HepG2 (cell line): ENCODE measurements at regions not wholly inside any gene's neighbourhood (a gene's known extent, or its start where the extent isn't known, plus 50 kb on each side); places are given as distances from the start of the nearest gene placed in this dataset.

Experiments
- ATAC-seq: fragments of 200-7000 bp; cut with Tn5 transposase; 3 replicates; pipeline ENCODE4 v1.9.1; 2020; ENCODE audit warnings: mild to moderate bottlenecking, moderate library complexity
- BruUV-seq: library from RNA; stranded (reverse); fragments of 400-500 nt; replicated peaks from 2 replicates; lab custom pipeline; 2021; lab: Mats Ljungman, UMichigan
- CTCF ChIA-PET: fragments of 300-600 bp; formaldehyde crosslinking; extraction: SDS; loops from one replicate; lab custom pipeline; 2021; ENCODE audit warnings: low total read pairs, inconsistent platforms, low intra/inter-chr PET ratio; lab: Yijun Ruan, JAX
- POLR2A ChIA-PET: fragments of 350-600 bp; sonication (Branson Sonifier 250); formaldehyde crosslinking; loops from one replicate; lab custom pipeline; 2020; ENCODE audit warnings: antibody characterized with exemption, inconsistent platforms; lab: Yijun Ruan, JAX
- DNase-seq: peaks from one replicate; pipeline ENCODE4 v3.0.0-alpha.2; 2015; ENCODE audit warnings: low spot score
- FAIRE-seq: peaks from 3 replicates; lab custom pipeline; 2011; peaks lifted over from hg19 to GRCh38; lab: Jason Lieb, UNC
- H2AFZ ChIP-seq: one replicate; pipeline ENCODE4 v1.6.1; 2011; ENCODE audit warnings: low read length, inconsistent platforms
- H3K27ac ChIP-seq: fragments of 300-600 bp; 3 replicates; pipeline ENCODE4 v1.8.0; 2011; ENCODE audit warnings: mixed run types, mild to moderate bottlenecking, mixed read lengths, low read length, inconsistent platforms; ENCODE audit not compliant: insufficient read depth; ENCODE audit errors: extremely low read length
- H3K27me3 ChIP-seq, 2 experiments: fragments of 200-600 bp in 1 of 2; 2 replicates in 1 of 2; 3 replicates in 1 of 2; pipeline versions ENCODE4 v1.6.0 to v1.8.0; 2011; ENCODE audit warnings: low read length in 2 of 2, mild to moderate bottlenecking in 2 of 2, moderate library complexity in 2 of 2, inconsistent platforms in 1 of 2; ENCODE audit not compliant: insufficient read depth in 2 of 2, control insufficient read depth in 1 of 2
- H3K36me3 ChIP-seq, 2 experiments: fragments of 200-600 bp in 1 of 2; replicated peaks in 1 of 2; 2 replicates in 1 of 2; 3 replicates in 1 of 2; pipeline versions ENCODE4 v1.5.1 to v1.8.0; 2011; ENCODE audit warnings: low read length in 2 of 2, inconsistent platforms in 1 of 2; ENCODE audit not compliant: insufficient read depth in 2 of 2, control insufficient read depth in 1 of 2
- H3K4me1 ChIP-seq: 2 replicates; pipeline ENCODE4 v1.5.1; 2012; ENCODE audit warnings: low read length, inconsistent platforms; ENCODE audit not compliant: insufficient read depth
- H3K4me2 ChIP-seq: 2 replicates; pipeline ENCODE4 v1.6.0; 2011; ENCODE audit warnings: low read depth, low read length, inconsistent platforms
- H3K4me3 ChIP-seq, 3 experiments: fragments of 200-600 bp in 1 of 3; sonication (generic), shearing (Covaris generic) in 1 of 3; replicated peaks in 1 of 3; 2 replicates each; pipeline ENCODE4 v1.5.1; 2011 to 2016; ENCODE audit warnings: low read length in 3 of 3, inconsistent platforms in 2 of 3, low read depth in 2 of 3, mild to moderate bottlenecking in 2 of 3, control low read depth in 1 of 3, mixed read lengths in 1 of 3; ENCODE audit not compliant: insufficient read depth in 1 of 3
- H3K79me2 ChIP-seq: one replicate; pipeline ENCODE4 v1.6.1; 2011; ENCODE audit warnings: low read length, inconsistent platforms; ENCODE audit not compliant: insufficient read depth
- H3K9ac ChIP-seq: 2 replicates; pipeline ENCODE4 v1.6.0; 2011; ENCODE audit warnings: mild to moderate bottlenecking, low read depth, low read length, inconsistent platforms; ENCODE audit not compliant: insufficient read depth
- H3K9me3 ChIP-seq: 2 replicates; pipeline ENCODE4 v1.5.1; 2012; ENCODE audit warnings: mild to moderate bottlenecking, low read length
- H4K20me1 ChIP-seq: 2 replicates; pipeline ENCODE4 v1.6.0; 2011; ENCODE audit warnings: inconsistent platforms, mild to moderate bottlenecking, low read length, moderate library complexity; ENCODE audit not compliant: insufficient read depth
- ATF1 ChIP-seq: IDR thresholded peaks from 2 replicates; pipeline ENCODE4 v1.6.1; 2016; ENCODE audit warnings: mild to moderate bottlenecking, control low read depth
- CREB1 ChIP-seq, 2 experiments: fragments of 450-650 bp in 1 of 2; IDR thresholded peaks; 2 replicates each; pipeline ENCODE4 v1.6.1; 2016 to 2017; ENCODE audit warnings: control low read depth in 1 of 2, mild to moderate bottlenecking in 1 of 2, missing compliant biosample characterization in 1 of 2, missing genetic modification characterization in 1 of 2
- FOSL2 ChIP-seq: sonication (generic); formaldehyde crosslinking; IDR thresholded peaks from 2 replicates; pipeline ENCODE4 v1.4.0; 2020; ENCODE audit warnings: missing genetic modification reagents
- HNRNPLL ChIP-seq: fragments of 200-400 bp; formaldehyde crosslinking; IDR thresholded peaks from 2 replicates; pipeline ENCODE4 v1.6.1; 2017; ENCODE audit warnings: mild to moderate bottlenecking, low read depth, low read length; ENCODE audit not compliant: poor library complexity, severe bottlenecking
- MAFG ChIP-seq: sonication (generic); formaldehyde crosslinking; IDR thresholded peaks from 2 replicates; pipeline ENCODE4 v1.5.1; 2020; ENCODE audit warnings: mild to moderate bottlenecking, missing genetic modification reagents
- MLLT10 ChIP-seq: sonication (generic); formaldehyde crosslinking; IDR thresholded peaks from 2 replicates; pipeline ENCODE4 v1.4.0; 2020; ENCODE audit warnings: missing genetic modification reagents
- MTA1 ChIP-seq: sonication (generic); formaldehyde crosslinking; IDR thresholded peaks from 2 replicates; pipeline ENCODE4 v1.4.0; 2020; ENCODE audit warnings: missing genetic modification reagents, mild to moderate bottlenecking, borderline replicate concordance
- RCOR2 ChIP-seq: IDR thresholded peaks from 2 replicates; pipeline ENCODE4 v1.6.1; 2016; ENCODE audit warnings: missing biosample characterization, missing genetic modification reagents
- SUZ12 ChIP-seq: fragments of 150-350 bp; IDR thresholded peaks from 2 replicates; pipeline ENCODE4 v1.6.1; 2014; ENCODE audit warnings: low read depth, low read length
- TP53 ChIP-seq: sonication (generic); formaldehyde crosslinking; conservative IDR thresholded peaks from 2 replicates; pipeline ENCODE4 v1.4.0; 2020; ENCODE audit warnings: missing genetic modification reagents
- ZBTB8A ChIP-seq: sonication (generic); formaldehyde crosslinking; IDR thresholded peaks from 2 replicates; pipeline ENCODE4 v1.4.0; 2020; ENCODE audit warnings: mild to moderate bottlenecking, low read depth, missing genetic modification reagents, borderline replicate concordance
- ZNF234 ChIP-seq: sonication (generic); formaldehyde crosslinking; conservative IDR thresholded peaks from 2 replicates; pipeline ENCODE4 v1.5.1; 2020; ENCODE audit warnings: mild to moderate bottlenecking, missing genetic modification reagents
- ZNF343 ChIP-seq: sonication (generic); formaldehyde crosslinking; IDR thresholded peaks from 2 replicates; pipeline ENCODE4 v1.4.0; 2020; ENCODE audit warnings: mild to moderate bottlenecking, missing genetic modification reagents
- ZNF567 ChIP-seq: sonication (generic); formaldehyde crosslinking; IDR thresholded peaks from 2 replicates; pipeline ENCODE4 v1.8.1; 2023; ENCODE audit warnings: mild to moderate bottlenecking, missing genetic modification reagents, borderline replicate concordance
- ZNF7 ChIP-seq: IDR thresholded peaks from 2 replicates; pipeline ENCODE4 v1.6.1; 2016; ENCODE audit warnings: missing biosample characterization, missing genetic modification reagents
- ZZZ3 ChIP-seq: sonication (generic); formaldehyde crosslinking; IDR thresholded peaks from 2 replicates; pipeline ENCODE4 v1.4.0; 2020; ENCODE audit warnings: missing genetic modification reagents, mild to moderate bottlenecking, borderline replicate concordance
- WGBS: methylation state at CpG from one replicate; pipeline ENCODE4 v1.1.6; 2017; ENCODE audit warnings: low lambda C conversion rate; 5-methylcytosine and 5-hydroxymethylcytosine counted together
- in situ Hi-C: cut with HindIII; loops from 2 replicates; pipeline ENCODE4 v1.10.0; 2017; ENCODE audit warnings: low pct_unique_long_range_greater_than_20kb; ENCODE audit not compliant: extremely low pct_ligation_motif_present
- intact Hi-C: fragments of 100-400 bp; cut with micrococcal nuclease; formaldehyde crosslinking; loops from one replicate; pipeline ENCODE4 v1.10.0; 2022; ENCODE audit not compliant: unreplicated experiment
- TF ChIP-seq, protein P1 (sequence below): sonication (generic); formaldehyde crosslinking; IDR thresholded peaks from 2 replicates; pipeline ENCODE4 v1.8.0; 2022; ENCODE audit warnings: missing genetic modification reagents, mild to moderate bottlenecking, moderate library complexity, borderline replicate concordance
- TF ChIP-seq, protein P2 (sequence below): sonication (generic); formaldehyde crosslinking; IDR thresholded peaks from 2 replicates; pipeline ENCODE4 v1.4.0; 2020; ENCODE audit warnings: missing genetic modification reagents

- Histone ChIP-seq H3K36me3 (no peaks in the 10 kb centered on the region), H2AFZ (no peak overlapping the region), H3K4me3 (no peak overlapping the region), H4K20me1 (no peaks in the 10 kb centered on the region), H3K9ac (no peak overlapping the region), H3K79me2 (no peaks in the 10 kb centered on the region), H3K4me2 (no peak overlapping the region), H3K9me3 (no peaks in the 10 kb centered on the region), H3K27me3 (no peaks in the 10 kb centered on the region), H3K4me1 (no peaks in the 10 kb centered on the region), H3K27ac (no peak overlapping the region)
- DNase-seq (no peak), ATAC-seq (no peak), FAIRE-seq (no peak)
- intact Hi-C loops (no loop called here), in situ Hi-C loops (no loop called here)
- whole genome bisulfite sequencing, result 8% methylated on average over 9 of the region's 9 CpGs
- ChIA-PET POLR2A (no interaction called here), CTCF (no interaction called here)
- BruUV-seq, result no TSS peak
- TF ChIP-seq MTA1 (CRISPR knock-in tag) (no peak), ZNF343 (CRISPR knock-in tag) (no peak), ZBTB8A (CRISPR knock-in tag) (no peak), ZZZ3 (CRISPR knock-in tag) (no peak), TP53 (CRISPR knock-in tag) (no peak), RCOR2 (CRISPR knock-in tag) (no peak), MLLT10 (CRISPR knock-in tag) (no peak), FOSL2 (no peak), ZNF7 (CRISPR knock-in tag) (no peak), ZNF567 (CRISPR knock-in tag) (no peak), ATF1 (CRISPR knock-in tag) (no peak), HNRNPLL (no peak), MAFG (CRISPR knock-in tag) (no peak), SUZ12 (no peak), ZNF234 (CRISPR knock-in tag) (no peak), CREB1 (IDR thresholded peaks at IDR 0.05) (no peak), CREB1 (CRISPR knock-in tag; IDR thresholded peaks at IDR 0.05) (no peak)
- TF ChIP-seq, protein P1, sequence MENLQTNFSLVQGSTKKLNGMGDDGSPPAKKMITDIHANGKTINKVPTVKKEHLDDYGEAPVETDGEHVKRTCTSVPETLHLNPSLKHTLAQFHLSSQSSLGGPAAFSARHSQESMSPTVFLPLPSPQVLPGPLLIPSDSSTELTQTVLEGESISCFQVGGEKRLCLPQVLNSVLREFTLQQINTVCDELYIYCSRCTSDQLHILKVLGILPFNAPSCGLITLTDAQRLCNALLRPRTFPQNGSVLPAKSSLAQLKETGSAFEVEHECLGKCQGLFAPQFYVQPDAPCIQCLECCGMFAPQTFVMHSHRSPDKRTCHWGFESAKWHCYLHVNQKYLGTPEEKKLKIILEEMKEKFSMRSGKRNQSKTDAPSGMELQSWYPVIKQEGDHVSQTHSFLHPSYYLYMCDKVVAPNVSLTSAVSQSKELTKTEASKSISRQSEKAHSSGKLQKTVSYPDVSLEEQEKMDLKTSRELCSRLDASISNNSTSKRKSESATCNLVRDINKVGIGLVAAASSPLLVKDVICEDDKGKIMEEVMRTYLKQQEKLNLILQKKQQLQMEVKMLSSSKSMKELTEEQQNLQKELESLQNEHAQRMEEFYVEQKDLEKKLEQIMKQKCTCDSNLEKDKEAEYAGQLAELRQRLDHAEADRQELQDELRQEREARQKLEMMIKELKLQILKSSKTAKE (CRISPR knock-in tag), result no peak
- TF ChIP-seq, protein P2, sequence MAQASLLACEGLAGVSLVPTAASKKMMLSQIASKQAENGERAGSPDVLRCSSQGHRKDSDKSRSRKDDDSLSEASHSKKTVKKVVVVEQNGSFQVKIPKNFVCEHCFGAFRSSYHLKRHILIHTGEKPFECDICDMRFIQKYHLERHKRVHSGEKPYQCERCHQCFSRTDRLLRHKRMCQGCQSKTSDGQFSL (CRISPR knock-in tag), result no peak
Observed at GRCh38 chr12:19689801-19690472, 250.6 kb downstream of the AEBP2 start.
